ENCODE measurements at regions not wholly inside any gene's neighbourhood (a gene's known extent, or its start where the extent isn't known, plus 50 kb on each side); places are given as distances from the start of the nearest gene placed in this dataset.

DNA sequence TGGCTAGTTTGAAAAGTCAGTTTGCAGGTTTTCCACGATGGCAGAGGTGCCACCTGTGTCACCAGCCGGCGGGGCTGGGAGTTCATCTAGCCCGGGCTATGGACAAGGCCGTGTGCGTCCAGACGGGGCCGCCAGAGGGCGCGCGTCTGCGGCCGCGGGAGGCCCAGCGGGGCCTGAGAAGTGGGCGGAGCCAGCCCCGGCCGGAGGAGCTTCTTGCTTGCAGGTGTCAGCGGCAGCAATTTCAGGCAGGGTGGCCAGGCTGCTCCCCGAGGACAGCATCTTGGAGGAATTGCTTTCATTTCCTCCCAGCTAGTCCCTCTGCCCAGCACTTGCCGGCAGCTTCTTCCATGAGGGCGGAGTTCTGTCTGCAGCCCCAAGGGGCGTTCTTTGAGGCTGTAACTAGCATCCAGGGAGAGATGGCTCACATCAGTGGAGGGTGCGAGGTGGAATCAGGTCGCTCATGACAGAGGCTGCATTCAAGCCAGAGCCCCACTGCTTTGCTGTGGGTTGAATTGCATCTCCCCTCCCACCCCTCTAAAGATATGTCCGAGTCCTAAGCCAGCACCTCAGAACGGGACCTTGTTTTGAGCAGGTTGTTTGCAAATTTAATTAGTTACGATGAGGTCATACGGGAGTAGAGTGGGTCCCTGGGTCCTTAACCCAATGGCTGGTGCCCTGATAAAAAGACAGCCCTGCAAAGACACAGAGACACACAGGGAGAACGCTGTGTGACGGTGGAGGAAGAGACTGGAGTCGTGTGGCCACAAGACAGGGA lies 85.9 kb upstream of the MKI67 start:
- DNase-seq: peak; percentile 76 to 86
- TF ChIP-seq POLR2A (IDR thresholded peaks at IDR 0.05; ENCODE audit: low read length): no peak

DNA sequence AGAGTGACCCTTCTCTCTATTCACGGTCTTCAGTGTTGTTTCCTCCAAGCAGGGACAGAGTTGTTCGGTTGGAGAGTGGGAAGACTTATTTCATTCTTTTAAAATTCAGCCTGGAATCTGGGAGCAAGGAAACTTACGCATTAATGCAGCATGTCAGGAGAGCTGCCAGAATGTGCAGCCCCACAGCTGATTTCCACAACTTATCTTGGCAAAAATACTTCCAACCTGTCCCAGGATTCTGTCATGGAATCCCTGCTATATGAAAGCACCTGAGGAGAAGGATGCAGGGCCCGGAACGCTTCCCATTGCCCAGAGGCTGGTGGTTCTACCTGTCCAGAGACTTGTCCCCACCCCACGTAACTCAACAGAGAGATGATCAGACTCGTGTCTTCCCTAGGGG lies 86.9 kb upstream of the MKI67 start:
- no peak for DNase-seq
- no peak for TF ChIP-seq GATA1 (IDR thresholded peaks at IDR 0.05; ENCODE audit: low read depth, low read length)
- no peak for TF ChIP-seq POLR2A (IDR thresholded peaks at IDR 0.05; ENCODE audit: low read length)

DNA sequence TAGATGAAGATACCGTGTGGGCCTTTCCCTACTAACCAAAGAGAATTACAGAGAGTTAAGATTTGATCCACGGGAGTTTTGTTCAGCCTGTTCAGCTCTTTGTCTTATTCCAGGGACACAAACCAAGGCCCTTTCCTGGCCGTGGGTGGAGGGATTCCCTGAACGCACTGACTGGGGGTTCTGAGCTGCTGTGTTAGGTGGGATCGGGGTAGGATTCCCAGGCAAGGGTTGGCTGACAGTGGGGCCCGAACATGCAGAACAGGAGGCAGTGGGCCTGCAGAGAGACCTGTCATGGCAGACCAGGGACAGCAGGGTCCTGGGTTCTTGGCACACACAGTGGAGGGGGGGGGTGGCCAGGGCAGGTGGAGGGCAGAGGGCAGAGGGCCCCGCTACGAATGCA lies 89.5 kb upstream of the MKI67 start:
- no peak for TF ChIP-seq GATA1 (IDR thresholded peaks at IDR 0.05; ENCODE audit: low read depth, low read length)
- DNase-seq: no peak

DNA sequence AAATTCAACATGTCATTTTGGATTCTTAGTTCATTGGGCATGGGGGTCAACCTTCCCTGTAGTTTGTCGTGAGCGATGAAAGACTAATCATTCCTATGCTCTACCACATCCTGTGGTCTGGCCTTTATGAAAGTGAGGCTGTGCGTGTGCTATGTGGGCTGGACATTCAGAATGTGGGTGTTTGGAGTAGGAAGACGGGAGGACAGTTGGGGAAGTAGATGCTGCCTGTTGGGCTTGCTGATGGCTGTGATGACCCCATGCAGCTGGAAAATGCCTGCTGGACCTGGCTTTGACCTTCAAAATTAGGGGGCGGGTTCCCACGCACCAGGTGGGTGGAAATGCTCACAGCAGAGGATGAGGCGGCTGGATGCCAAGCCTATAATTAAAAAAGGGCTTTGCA lies 90.9 kb upstream of the MKI67 start:
- TF ChIP-seq POLR2A (IDR thresholded peaks at IDR 0.05; ENCODE audit: low read length) (no peak), GATA1 (IDR thresholded peaks at IDR 0.05; ENCODE audit: low read depth, low read length) (no peak)
- DNase-seq: no peak

DNA sequence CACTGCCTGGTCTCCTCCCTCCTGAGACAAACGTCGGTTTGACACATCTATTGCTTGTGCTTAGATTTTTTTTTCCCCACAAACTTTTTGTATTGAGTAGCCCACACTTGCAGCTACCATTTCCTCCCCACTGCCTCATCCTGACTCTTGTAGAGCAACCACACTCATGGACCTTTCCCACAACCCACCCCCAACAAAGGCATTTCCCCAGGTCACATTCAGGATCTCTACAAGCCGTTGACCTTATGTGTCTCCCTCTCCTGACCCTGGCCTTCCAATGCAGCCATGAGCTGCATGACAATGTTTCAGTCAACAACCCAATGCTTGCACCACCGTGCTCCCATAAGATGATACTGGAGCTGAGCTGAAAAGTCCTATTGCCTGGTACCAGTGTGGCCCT lies 91.9 kb upstream of the MKI67 start:
- TF ChIP-seq POLR2A (IDR thresholded peaks at IDR 0.05; ENCODE audit: low read length) (no peak), GATA1 (IDR thresholded peaks at IDR 0.05; ENCODE audit: low read depth, low read length) (no peak)
- DNase-seq: no peak

DNA sequence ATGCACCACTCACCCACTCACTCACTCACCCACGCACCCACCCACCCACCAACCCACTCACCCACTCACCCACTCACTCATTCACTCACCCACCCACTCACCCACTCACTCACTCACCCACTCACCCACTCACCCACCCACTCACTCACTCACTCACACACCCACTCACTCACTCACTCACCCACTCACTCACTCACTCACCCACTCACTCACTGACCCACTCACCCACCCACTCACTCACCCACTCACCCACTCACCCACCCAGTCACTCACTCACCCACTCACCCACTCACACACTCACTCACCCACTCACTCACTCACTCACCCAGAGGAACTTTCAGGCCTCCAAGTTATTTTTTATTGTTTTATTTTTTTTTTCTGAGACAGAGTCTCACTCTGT lies 93.1 kb upstream of the MKI67 start:
- TF ChIP-seq POLR2A (IDR thresholded peaks at IDR 0.05; ENCODE audit: low read length): no peak
- TF ChIP-seq GATA1 (IDR thresholded peaks at IDR 0.05; ENCODE audit: low read depth, low read length): no peak
- no peak for DNase-seq

DNA sequence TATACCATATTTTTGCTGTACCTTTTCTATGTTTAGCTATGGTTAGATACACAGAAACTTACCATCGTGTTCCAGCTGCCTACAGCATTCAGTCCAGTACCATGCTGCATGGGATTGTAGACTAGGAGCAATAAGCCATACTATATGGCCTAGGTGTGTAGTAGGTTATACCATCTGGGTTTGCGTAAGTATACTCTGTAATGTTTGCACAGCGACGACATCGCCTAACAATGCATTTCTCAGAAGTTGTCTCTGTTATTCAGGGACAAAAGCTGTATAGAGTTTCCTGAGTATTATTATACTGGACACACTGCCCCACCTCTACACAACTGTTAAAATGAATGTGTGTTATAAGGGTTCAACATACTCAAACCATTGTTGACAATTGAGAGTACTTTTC lies 93.8 kb upstream of the MKI67 start:
- TF ChIP-seq POLR2A (IDR thresholded peaks at IDR 0.05; ENCODE audit: low read length): no peak
- TF ChIP-seq GATA1 (IDR thresholded peaks at IDR 0.05; ENCODE audit: low read depth, low read length): no peak
- DNase-seq: no peak

DNA sequence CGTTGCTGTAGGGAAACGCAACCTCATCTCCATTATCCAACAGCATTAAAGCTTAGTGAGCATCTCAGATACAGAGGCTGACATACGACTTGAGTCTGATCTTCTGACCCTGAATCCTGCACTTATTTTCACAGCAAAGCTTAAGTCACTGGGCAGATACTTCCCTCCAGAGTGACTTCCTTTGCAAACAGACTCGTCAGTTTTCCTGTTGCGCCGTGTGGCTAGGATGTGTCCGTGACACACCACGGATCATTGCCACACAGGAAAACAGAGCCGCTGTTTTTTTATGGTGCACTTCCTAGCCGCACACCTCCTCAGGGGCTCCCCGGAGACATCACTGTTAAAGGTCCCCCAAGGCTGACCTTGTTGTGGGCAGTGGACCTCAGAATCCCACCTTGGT lies 94.9 kb upstream of the MKI67 start:
- no peak for DNase-seq
- TF ChIP-seq GATA1 (IDR thresholded peaks at IDR 0.05; ENCODE audit: low read depth, low read length) (no peak), POLR2A (IDR thresholded peaks at IDR 0.05; ENCODE audit: low read length) (no peak)

DNA sequence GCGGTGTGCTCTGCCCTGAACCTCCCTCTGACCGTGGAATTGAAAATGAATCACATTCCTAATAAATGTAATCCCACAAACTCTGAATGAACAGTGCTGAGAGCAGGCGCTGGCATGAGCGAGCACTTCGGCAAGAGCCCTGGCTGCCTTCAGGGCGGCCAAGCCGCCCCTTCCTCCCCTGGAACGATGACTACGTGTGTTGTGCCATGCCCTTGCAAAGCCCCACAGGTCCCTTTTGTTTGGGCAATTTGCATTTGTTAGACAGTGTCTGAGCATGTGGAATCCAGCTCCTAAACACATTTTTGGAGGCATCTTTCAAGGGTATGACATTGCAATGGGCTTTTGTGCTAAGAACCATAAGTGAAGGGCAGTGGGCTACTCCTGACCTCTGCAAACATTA lies 95.6 kb upstream of the MKI67 start:
- TF ChIP-seq GATA1 (IDR thresholded peaks at IDR 0.05; ENCODE audit: low read depth, low read length) (no peak), POLR2A (IDR thresholded peaks at IDR 0.05; ENCODE audit: low read length) (no peak)
- no peak for DNase-seq

DNA sequence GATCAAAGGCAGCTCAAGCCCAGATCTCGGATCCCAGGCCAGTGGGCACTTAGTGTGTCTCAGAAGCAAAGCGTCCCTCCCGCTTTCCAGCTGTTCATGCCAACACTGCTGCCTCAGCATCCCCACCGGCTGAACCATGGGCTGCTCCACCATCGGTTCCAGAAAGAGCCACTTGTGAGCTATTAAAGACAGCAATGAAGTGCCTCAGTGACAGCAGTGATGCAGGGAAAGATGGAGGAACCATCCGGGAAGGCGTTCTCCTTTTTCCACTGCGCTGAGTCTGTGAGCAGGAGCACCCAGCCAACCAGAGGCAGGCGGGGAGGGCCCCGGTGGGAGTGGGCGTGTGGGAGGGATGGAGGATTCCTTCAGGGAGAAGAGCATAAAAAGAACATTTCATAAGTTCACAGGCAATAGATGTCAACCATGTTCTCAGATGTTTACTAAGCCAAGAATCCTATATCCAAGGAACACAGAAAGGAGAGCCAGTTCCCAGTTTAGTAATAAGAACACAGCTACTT lies 96.2 kb upstream of the MKI67 start:
- DNase-seq: no peak
- no peak for TF ChIP-seq GATA1 (IDR thresholded peaks at IDR 0.05; ENCODE audit: low read depth, low read length)
- TF ChIP-seq POLR2A (IDR thresholded peaks at IDR 0.05; ENCODE audit: low read length): no peak

DNA sequence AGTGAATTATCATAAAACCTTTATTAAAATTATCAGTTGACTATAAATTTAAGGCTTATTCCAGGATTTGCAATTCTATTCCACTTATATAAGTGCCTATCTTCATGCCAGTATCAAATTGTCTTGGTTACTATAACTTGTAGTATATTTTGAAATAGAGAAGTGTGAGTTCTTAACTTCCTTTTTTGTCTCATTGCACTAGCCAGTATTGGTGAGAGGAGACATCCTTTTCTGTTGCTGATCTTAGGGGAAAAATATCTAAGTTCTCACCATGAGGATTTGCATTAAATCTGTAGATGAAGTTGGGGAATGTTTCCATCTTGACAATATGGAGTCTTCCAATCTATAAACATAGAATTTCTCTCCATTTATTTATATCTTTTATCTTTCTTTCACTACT lies 104.2 kb upstream of the MKI67 start:
- no peak for DNase-seq
- TF ChIP-seq POLR2A (IDR thresholded peaks at IDR 0.05; ENCODE audit: low read length) (no peak), GATA1 (IDR thresholded peaks at IDR 0.05; ENCODE audit: low read depth, low read length) (no peak)

DNA sequence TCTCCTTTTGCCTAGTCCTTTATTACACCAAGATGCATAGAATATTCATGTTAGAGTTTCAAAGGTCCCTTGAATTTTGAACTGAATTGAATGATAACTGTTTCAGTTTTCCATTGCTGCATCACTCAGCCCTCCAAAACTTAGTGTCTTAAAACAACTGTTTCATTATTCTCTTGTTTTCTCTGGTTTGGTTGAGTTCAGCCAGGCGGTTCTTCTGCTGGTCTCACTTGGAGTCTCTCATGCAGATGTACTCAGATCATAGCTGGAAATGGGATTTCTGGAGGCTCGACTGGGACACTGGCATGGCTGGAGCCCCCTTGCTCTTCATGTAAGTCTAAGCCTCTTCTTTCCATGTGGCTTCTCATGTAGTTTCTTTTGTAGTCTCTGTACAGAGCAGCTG lies 107.2 kb upstream of the MKI67 start:
- TF ChIP-seq POLR2A (IDR thresholded peaks at IDR 0.05; ENCODE audit: low read length) (no peak), GATA1 (IDR thresholded peaks at IDR 0.05; ENCODE audit: low read depth, low read length) (no peak)
- no peak for DNase-seq

DNA sequence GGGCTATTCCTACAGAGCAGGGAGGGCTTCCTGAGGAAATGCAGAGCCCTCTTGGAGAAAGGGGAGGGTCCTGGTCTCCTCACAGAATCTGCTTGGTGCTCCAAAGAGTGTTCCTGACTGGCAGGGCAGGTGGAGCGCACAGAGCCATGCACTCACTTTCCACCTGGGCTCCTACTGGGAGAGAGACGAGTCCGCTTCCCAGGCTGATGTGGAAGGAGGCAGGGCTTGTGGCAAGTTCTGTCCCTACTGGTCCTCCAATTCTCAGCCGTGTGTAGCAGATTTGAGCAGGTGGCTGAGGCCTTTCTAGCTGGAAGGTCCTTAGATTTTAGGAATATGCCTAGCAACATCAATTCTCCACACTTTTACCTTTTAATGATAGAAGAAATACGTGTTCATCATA lies 111.5 kb upstream of the MKI67 start:
- no peak for DNase-seq
- TF ChIP-seq POLR2A (IDR thresholded peaks at IDR 0.05; ENCODE audit: low read length) (no peak), GATA1 (IDR thresholded peaks at IDR 0.05; ENCODE audit: low read depth, low read length) (no peak)

DNA sequence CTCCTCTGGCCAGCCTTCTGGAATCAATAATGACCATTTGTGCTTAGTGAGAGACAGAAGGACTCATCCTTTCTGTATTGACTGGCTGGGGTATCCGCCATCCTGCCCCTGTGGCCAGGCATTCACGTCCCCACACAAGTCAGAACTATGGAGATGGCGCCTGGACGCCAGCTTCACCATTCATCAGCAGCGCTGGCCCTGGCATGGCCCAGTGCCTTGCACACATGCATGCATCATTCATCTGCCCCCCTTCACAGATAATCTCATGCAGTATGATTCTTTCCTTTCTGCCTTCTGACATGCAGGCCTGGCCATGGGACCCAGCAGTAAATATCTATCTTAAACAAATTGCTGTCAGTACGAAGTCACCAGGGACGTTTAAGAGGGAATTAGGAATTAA lies 114.8 kb upstream of the MKI67 start:
- TF ChIP-seq GATA1 (IDR thresholded peaks at IDR 0.05; ENCODE audit: low read depth, low read length) (no peak), POLR2A (IDR thresholded peaks at IDR 0.05; ENCODE audit: low read length) (no peak)
- DNase-seq: no peak

DNA sequence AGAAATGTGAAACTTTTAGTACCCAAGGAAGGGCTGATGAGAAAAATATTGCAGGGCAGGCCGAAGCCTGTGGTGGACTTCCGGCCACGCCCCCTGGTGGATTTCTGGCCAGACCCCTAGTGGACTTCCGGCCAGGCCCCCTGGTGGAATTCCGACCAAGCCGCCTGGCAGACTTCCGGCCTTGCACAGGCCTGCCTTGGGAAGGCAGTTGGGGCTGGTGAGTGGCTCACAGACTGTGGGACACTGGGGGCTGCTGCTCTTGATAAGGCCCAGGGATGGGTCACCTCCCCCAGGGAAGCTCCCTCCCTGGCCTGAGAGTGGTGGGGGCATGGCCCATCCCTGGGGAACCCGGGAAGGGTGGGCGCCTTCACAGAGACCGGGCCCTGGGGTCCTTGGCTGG lies 116.4 kb upstream of the MKI67 start:
- no peak for TF ChIP-seq GATA1 (IDR thresholded peaks at IDR 0.05; ENCODE audit: low read depth, low read length)
- no peak for TF ChIP-seq POLR2A (IDR thresholded peaks at IDR 0.05; ENCODE audit: low read length)
- no peak for DNase-seq

DNA sequence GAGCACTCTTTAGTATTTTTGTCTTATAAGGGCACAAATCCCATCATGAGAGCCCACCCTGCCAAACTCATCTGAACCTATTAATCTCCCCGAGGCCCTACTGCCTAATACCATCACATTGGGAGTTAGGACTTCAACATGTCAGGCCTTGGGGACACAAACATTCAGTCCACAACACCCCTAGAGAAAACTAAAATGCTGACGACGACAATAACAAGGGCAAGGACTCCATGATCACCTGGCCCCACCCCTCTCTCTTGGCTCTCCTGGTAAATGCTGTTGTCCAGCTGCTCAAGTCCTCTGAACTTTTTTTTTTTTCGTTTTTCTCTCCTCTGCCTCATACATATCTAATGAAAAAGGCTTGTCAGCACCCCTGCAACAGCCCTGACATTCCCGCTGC lies 118.8 kb upstream of the MKI67 start:
- DNase-seq: no peak
- TF ChIP-seq GATA1 (IDR thresholded peaks at IDR 0.05; ENCODE audit: low read depth, low read length): no peak
- no peak for TF ChIP-seq POLR2A (IDR thresholded peaks at IDR 0.05; ENCODE audit: low read length)

Measured in erythroblast (primary cell).